Type B pancreatic cell (in vitro differentiated cells): ENCODE measurements at regions not wholly inside any gene's neighbourhood (a gene's known extent, or its start where the extent isn't known, plus 50 kb on each side); places are given as distances from the start of the nearest gene placed in this dataset.

Source experiments
- DNase-seq: peaks from one replicate; pipeline ENCODE4 v3.0.0; 2021; ENCODE audit warnings: mixed read lengths; ENCODE audit not compliant: unreplicated experiment; ENCODE audit errors: extremely low spot score
- H3K27ac Mint-ChIP-seq: 2 replicates; pipeline ENCODE4 v1.8.0; 2021; ENCODE audit warnings: mild to moderate bottlenecking, mixed read lengths
- H3K27me3 Mint-ChIP-seq: 2 replicates; pipeline ENCODE4 v1.8.0; 2021; ENCODE audit warnings: mixed read lengths
- H3K36me3 Mint-ChIP-seq: 2 replicates; pipeline ENCODE4 v1.8.0; 2021; ENCODE audit warnings: mixed read lengths
- H3K4me1 Mint-ChIP-seq: one replicate; pipeline ENCODE4 v1.8.0; 2021; ENCODE audit warnings: mixed read lengths; ENCODE audit not compliant: unreplicated experiment
- H3K4me3 Mint-ChIP-seq: 2 replicates; pipeline ENCODE4 v1.8.0; 2021; ENCODE audit warnings: mild to moderate bottlenecking, mixed read lengths
- H3K9me3 Mint-ChIP-seq: 2 replicates; pipeline ENCODE4 v1.8.0; 2021; ENCODE audit warnings: mixed read lengths
- TF ChIP-seq, protein P1 (sequence below): fragments of 200-600 bp; sonication (generic); conservative IDR thresholded peaks from 2 replicates; pipeline ENCODE4 v1.5.0; 2021; ENCODE audit warnings: antibody characterized with exemption, mild to moderate bottlenecking

DNA sequence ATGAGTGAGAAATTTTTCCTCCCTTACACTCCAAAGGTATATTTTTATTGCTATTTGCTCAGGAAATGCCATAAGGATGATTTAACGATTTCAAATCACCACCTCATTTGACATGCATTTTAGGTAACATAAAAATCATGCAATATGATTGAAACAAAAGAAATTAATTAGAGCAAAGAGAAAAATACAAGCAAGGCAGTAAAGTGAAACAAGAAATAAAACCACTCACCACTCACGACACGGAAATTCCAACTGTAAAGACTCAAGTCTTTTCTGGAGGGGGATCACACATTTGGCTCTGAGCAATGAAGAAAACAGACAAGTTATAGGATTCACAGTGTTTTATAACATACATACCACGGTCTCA, 86.8 kb upstream of the ARHGAP29 start:
- H3K36me3 Mint-ChIP-seq = no peaks in the 10 kb centered on the region
- DNase-seq = no peak
- peaks cover 69% of the 10 kb centered on the region for H3K4me1 Mint-ChIP-seq
- TF ChIP-seq, protein P1, sequence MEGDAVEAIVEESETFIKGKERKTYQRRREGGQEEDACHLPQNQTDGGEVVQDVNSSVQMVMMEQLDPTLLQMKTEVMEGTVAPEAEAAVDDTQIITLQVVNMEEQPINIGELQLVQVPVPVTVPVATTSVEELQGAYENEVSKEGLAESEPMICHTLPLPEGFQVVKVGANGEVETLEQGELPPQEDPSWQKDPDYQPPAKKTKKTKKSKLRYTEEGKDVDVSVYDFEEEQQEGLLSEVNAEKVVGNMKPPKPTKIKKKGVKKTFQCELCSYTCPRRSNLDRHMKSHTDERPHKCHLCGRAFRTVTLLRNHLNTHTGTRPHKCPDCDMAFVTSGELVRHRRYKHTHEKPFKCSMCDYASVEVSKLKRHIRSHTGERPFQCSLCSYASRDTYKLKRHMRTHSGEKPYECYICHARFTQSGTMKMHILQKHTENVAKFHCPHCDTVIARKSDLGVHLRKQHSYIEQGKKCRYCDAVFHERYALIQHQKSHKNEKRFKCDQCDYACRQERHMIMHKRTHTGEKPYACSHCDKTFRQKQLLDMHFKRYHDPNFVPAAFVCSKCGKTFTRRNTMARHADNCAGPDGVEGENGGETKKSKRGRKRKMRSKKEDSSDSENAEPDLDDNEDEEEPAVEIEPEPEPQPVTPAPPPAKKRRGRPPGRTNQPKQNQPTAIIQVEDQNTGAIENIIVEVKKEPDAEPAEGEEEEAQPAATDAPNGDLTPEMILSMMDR = no peak
- no peak overlapping the region for H3K4me3 Mint-ChIP-seq
- peak overlapping the region; percentile 46 for H3K27ac Mint-ChIP-seq
- H3K9me3 Mint-ChIP-seq = no peaks in the 10 kb centered on the region
- H3K27me3 Mint-ChIP-seq = no peaks in the 10 kb centered on the region

DNA sequence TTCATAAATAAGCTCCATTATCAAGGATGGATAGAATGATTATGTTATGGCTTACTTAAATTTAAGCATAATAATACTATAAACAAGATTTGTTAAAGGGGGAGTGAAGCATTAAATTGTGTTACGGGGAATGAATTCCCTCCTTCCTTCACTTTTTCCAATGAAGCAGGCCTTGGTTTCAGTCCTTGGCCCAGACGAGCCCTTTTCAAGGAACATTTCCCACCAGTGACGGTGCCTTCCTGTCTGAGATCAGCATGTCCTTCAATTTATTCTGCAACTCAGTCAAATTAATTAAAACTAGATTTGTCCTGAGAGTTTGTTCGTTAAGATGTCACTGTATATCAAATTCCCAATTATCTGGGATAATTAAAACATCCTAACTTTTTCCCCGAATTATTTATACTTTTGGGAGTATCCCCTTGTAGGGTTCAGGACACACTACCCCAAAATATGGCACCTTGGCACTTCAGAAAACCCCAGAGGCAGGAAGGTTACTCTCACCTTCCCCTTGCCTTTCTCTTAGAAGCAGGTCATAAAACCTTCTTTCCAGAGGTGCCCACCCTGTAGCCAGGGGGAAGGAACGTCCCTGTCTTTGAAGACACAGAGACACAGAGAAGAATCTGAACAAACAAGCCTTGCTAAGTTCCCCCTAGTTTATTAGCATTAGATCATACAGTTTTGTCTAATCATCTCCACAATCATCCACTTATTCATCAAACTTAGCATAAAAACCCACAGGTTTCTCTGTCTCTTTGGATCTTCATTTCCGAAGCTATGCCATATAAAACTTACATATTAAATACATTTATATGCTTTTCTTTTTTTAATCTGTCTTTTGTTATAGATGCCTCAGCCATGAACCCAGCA, 86.2 kb upstream of the ARHGAP29 start:
- Mint-ChIP-seq H3K4me3 (peak overlapping the region; percentile 8), H3K36me3 (no peaks in the 10 kb centered on the region)
- TF ChIP-seq, protein P1 = no peak

DNA sequence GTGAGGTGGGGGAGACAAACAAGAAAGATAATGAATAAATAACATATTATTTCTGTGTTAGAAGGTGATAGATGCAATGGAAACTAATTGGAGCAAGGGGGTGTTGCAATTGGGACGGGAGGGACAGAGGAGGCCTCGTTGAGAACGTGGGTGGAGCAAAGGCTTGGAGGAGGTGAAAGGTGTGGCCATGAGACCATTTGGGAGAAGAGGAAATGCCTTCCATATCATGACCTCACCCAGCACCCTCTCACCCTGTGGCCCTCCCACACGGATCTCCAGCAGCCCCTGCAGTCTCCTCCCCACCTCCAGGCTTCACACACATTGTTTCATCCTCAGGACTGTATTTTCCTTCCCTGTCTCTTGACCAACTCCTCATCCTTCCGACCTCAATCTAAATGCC, 85.3 kb upstream of the ARHGAP29 start:
- Mint-ChIP-seq H3K4me1 (peaks cover 69% of the 10 kb centered on the region), H3K4me3 (peak overlapping the region; percentile 35), H3K27ac (no peak overlapping the region), H3K27me3 (no peaks in the 10 kb centered on the region), H3K9me3 (no peaks in the 10 kb centered on the region), H3K36me3 (no peaks in the 10 kb centered on the region)
- TF ChIP-seq, protein P1 = no peak
- no peak for DNase-seq

More for the DNA sequence above, 86.2 kb upstream of the ARHGAP29 start:
- no peak for DNase-seq
- no peaks in the 10 kb centered on the region for H3K27me3 Mint-ChIP-seq
- H3K4me1 Mint-ChIP-seq = peaks cover 71% of the 10 kb centered on the region
- no peaks in the 10 kb centered on the region for H3K9me3 Mint-ChIP-seq
- peak overlapping the region; percentile 46 for H3K27ac Mint-ChIP-seq

DNA sequence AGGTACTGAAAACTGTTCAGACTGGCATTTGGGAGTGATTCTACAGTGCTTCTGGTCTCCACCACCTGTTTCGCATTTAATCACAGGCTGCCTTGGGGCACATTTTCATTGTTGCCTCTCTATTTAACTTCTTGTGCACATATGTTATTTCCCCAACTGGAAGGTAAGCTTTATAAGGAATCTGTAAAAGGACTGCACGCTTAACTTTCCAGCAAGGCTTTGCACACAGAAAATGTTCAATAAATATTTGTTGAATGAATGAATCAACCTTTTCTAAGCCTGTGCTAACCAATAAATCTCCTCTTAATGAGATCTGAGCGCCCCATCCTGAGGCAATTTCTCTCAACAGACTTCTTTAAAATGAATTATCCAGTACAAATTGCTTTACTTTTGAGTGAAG, 84.3 kb upstream of the ARHGAP29 start:
- H3K36me3 Mint-ChIP-seq = no peaks in the 10 kb centered on the region

DNA sequence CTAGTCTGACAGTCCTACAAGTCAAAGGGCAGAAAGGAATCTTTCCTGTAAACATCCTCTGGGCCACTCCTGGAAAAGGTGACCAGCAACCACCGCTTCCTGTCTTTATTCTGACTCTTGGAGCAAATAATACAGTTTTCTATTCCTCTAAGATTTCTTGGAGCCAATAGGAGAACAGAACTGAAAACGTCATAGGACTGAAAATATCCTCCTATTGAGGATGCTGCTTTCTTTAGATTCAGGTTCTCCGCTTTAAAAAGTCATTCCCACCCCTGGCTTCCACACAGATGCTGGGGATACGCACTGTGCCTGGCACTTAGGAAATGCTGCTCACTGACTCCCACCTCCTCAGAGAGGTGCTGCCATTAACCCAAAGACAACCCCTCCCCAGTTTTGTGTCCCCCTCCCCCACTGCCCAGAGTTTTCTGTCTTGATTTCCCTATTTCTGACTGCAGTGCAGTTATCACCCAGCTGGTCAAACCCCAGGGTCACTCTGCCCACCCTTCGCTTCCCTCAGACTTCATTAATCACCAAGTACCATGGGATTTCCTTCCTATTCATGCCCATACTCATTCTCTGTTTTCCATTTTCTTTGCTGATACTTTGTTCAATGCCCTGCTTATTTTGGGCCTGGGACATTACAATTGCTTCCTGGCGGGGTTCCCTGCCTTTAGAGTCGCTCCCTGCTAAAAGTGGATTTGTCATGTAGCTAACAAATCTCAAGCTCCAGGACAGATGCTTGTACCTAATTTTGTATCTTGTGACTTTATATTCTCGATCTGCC, 82.1 kb upstream of the ARHGAP29 start:
- no peaks in the 10 kb centered on the region for H3K36me3 Mint-ChIP-seq
- peaks cover 56% of the 10 kb centered on the region for H3K4me1 Mint-ChIP-seq
- H3K27ac Mint-ChIP-seq = peak overlapping the region; percentile 56
- TF ChIP-seq, protein P1 = no peak
- no peaks in the 10 kb centered on the region for H3K9me3 Mint-ChIP-seq
- no peak overlapping the region for H3K4me3 Mint-ChIP-seq
- no peak for DNase-seq
- H3K27me3 Mint-ChIP-seq = no peaks in the 10 kb centered on the region

More for the DNA sequence above, 84.3 kb upstream of the ARHGAP29 start:
- no peaks in the 10 kb centered on the region for H3K27me3 Mint-ChIP-seq
- peak overlapping the region; percentile 42 for H3K4me3 Mint-ChIP-seq
- peaks cover 65% of the 10 kb centered on the region for H3K4me1 Mint-ChIP-seq
- DNase-seq = no peak
- TF ChIP-seq, protein P1 = no peak
- no peaks in the 10 kb centered on the region for H3K9me3 Mint-ChIP-seq
- peak overlapping the region; percentile 32 for H3K27ac Mint-ChIP-seq
